GM19455 (cell line): ENCODE measurements at regions not wholly inside any gene's neighbourhood (a gene's known extent, or its start where the extent isn't known, plus 50 kb on each side); places are given as distances from the start of the nearest gene placed in this dataset.

ENCODE experiments used
- ATAC-seq: cut with Tn5 transposase; IDR thresholded peaks from one replicate; pipeline ENCODE4 v1.9.1; 2021; ENCODE audit not compliant: unreplicated experiment

DNA sequence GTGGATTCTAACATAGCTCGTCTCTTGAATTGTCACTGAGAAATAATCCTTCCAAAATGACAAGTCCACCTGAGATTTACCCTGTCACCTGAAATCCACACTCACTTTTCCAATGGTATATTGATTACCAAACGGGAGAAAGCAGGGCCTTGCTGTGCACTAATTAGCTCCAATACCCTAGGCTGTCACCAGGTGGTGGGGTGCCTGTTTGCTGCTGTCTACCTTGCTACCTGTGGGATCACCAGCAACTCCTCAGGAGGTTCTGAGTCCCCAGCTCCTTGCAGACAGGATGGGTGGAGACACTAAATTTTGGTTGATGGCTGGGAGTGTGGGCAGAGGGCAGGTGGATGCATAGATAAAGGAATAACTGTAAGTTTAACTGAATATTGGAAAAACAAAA is 237.2 kb upstream of the ZNF32 start:
- no peak for ATAC-seq

DNA sequence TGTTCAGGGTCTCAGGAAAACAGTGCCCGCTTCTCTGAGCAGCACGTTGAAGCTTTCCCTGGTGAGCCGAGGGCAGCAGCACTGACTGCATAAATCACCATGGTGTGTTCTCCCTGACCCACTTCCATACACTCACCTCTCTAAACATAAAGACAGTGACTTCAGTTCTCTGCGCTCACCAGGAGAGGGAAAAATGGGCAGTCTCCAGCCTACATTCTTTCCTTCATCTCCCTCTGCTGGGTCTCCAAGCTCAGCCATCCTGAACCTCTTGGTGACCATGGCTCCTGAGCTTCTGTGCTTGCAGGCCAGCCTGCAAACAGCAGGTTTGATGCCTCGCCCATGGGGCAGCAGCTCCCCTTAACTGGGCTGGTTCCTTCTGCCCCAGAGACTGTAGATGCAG is 236.6 kb upstream of the ZNF32 start:
- no peak for ATAC-seq

DNA sequence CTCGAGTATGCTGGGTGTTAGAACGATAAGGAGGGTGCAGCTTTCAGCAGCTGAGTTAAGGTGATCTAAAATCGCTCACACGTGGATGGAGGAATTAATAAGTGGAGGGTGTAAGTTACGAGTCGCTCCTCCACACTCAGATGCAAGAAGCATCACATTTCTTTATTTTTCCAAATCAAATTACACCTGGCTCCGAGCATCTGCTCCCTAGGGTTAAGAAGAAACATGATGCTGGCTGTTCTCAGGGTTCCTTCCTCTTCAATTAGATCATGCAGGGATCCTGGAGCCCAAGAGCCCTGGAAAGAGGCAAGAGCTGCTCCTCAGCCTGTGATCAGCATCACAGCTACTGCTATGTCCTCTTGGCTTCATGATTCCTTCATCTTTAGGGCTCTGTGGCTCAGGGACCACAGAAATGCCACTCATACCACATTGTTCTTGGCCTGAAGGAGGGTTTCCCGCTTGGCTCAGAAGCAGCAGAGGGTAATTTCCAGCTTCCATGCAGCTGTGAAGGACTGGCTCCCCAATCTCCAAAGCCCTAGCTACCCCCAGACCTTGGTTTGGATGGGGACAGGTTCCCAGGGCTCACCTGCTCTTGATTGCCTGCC is 235.9 kb upstream of the ZNF32 start:
- ATAC-seq, result no peak

DNA sequence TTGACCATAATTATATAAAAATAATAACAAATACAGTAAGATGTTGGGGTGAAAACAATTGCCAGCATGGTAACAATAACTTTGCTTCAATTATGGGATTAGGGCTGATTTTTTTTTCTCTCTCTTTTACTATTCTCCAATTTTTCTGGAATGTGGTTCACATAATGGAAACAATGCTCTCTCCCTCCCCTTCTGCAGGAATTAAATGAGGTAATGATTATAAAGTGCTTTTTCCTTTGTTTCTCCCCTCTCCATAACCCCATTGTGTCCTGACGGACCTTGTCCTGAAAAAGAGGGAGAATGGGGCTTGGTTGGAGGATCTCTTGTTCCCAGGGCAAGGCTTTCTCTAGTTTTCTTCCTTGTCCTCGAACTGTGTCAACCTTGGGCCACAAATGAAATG is 234.0 kb upstream of the ZNF32 start:
- ATAC-seq, result no peak

DNA sequence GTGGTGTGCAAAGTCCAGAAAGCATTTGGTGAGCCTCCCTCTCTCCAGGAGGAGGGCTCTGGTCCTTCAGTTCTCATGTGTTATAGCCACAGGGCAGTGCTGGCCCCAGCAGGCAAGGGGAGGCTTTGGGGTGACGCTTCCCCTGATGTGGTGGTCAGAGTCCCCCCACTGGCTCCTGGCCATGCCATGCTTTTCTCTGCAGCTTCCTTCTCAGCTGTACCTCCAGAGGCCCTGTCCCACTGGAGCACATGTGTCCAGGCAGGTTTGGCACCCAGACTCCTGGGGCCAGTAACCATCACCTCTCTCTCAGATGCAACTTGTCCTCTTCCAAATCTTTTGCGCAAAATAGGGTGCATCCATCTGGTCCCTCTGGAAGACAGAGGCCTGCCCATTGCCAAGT is 233.0 kb upstream of the ZNF32 start:
- ATAC-seq, result no peak

DNA sequence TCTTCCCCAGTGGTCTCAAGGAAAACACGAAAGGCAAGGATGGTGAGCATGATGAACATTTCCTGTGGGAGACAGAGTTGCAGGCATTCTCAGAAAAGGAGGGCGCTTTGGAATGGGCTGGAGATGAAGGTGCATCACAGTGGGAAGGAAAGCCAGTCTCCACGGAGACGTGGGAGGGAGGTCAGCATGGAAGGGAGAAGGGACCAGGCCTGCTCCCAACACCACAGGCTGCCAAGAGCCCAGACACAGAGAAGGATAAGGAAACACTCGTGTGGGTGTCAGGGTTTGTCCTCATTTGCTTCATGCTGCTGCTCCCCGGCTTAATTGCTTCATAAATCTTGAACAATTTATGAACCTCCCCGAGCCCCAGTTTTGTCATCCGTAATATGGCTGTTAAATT is 231.5 kb upstream of the ZNF32 start:
- no peak for ATAC-seq

DNA sequence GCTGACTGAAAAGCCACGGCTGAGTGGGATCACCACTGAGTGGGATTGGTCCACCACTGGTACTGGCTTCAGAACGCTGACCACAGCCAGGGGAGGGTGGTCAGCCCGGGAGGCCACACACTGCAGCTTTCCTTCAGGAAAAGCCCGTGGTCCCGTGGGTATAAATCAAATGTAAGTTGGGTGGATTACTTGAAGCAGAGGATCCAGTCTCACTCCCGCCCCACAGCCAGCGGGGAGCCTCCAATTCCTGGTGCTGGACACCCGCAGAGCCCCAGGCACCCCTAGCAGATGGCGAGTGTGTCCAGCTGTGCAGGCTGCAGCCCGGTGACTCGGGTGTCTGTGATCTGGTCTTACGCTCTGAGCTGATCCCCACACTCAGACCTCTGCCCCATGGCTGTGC is 231.1 kb upstream of the ZNF32 start:
- no peak for ATAC-seq

DNA sequence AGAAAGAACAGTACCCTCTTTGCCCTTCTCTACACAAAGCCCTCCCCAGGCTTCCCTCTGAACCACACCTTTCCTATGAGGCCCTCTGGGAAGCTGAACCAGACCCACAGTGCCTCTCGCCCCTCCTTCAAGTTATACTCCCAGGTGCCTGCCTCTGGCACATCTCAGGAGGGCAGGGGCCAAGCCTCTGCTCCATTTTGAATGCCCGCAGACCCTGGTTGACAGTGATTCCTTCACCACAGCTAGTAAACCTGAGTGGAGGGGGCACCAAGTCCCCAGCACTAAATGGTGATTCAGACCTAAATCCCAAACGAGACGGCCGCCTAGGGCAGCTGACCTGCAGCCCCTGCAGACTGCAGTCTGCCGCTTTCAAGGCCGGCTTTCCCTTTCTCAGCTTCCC is 230.5 kb upstream of the ZNF32 start:
- no peak for ATAC-seq

DNA sequence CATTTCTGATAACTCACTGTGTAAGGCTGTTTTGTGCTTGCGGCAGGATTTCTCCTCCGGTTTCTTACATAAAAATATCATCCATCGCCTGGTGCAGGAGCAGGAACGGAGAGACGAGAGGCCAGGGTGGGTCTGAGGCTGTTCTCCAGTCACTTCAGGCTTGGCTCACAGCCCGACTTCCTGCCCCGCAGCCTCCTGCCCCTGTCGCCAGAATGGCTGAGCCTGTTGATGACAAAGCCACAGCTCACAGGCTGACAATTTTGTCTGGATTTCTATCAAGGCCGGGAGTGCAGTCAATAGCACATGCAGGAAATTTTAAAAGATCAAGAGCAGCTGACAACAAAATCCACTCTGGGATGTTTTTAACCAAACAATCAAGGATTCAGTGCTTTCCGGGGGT is 229.7 kb upstream of the ZNF32 start:
- ATAC-seq, result no peak

DNA sequence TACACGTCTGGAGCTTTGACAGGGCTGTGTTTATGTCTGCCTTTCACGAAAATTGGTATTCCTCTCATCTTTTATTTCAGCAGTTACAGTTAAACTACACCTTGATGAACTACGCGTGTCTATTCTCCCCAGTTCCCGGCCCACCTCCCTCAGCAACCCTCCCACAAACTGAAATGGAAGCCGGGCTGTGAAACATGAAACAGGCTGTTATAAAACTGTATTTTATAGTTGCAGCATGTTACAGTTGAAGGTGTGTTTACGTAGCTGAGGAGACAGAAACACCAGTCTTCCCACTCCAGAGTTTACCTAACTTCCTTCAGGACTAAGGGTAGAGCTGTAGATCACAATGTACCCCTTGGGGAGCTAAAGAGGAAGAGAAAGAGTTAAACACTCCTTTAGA is 228.3 kb upstream of the ZNF32 start:
- no peak for ATAC-seq

DNA sequence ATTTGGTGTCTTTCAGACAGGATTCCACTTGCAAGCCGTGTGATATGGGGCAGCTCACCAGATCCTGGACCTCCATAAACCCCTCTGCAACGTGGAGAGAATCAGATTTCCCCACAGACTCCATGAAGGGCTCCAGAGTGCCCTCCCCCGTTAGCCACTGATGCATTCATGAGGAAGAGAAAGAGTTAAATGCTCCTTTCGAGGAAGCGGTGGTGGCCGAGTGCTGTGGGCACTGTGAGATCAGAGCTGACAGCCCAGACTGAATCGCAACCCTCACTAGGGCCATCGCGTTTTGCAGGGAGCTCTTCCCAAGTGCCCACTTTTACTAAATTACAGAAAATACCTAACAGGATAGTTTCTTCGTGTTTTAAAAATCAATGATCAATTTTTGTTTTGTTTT is 226.3 kb upstream of the ZNF32 start:
- no peak for ATAC-seq

DNA sequence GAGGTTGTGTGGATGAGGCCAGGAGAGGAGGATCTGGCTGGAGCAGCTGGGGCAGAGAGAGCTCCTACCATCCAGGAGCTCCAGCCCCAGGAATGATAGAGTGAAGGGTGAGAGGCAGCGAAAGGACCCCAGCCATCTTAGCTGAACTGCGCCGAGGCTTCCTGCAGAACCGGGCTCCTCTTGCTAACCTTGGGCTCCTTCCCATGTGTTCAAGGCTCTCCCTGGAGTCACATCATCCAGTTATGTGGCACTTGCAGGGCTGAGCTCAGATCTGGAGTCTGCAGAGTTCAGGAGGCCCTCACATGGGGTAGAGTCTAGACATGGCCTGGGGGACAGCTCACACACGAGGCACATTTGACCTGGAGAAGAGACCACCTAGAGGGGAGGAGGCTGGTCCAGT is 225.0 kb upstream of the ZNF32 start:
- no peak for ATAC-seq

DNA sequence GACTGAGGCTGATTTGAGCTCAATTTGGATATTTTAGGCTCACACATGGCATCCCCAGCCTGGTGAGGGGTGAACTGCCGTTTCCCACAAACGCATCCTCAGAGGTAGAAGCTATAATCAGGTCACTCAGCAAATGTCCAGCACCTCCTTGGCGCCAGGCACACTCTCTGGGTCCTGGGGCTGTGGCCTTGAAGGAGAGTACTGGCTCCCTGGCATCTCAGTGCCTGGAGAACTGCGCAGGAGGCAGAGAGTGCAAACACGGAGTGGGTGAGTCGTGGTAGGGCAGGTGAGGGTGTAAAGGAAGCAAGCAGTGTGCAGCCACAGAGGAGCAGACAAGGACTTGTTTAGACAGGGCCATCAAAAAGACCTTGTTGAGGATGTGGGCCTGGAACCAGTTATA is 224.0 kb upstream of the ZNF32 start:
- ATAC-seq, result no peak

DNA sequence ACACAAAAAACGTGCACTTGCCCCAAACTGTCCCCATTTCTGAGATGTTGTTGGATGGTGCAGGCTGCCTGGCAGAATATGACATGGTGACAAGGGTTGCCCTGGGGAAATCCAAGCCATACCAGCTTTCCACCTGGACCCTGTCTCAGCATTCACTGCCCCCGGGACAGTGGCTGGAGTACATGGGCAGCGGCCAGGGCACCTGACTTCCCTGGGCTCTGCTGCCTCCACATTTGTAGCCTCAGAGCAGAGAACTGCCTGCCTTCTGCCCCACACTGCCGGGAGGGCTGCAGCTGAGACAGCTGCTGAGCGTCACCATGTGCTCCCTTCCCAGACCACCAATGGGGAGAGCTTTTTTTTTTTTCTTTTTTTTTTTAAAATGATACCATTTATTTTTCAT is 222.9 kb upstream of the ZNF32 start:
- no peak for ATAC-seq

DNA sequence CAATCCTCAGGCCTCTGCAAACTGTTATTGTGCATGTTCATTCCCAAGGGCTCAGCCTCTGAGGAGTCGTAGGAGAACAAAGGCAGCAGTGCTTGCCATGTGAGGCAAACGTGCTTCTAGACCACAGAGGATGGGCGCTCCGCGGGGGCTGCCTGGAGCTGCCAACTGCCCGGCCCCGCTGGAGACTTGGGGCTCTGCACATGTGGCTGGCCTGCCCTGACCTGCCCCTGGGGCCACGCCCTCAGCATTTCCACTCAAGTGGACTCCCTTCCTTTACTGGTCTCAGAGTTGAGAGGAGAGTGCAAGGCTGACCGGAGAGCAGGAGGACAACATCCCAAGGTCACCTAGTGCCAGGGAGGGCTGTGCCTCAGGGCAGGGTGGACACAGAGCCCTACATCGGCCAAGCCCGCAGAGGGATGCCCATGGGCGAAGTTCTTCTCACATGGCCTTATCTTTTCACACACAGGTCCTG is 222.3 kb upstream of the ZNF32 start:
- no peak for ATAC-seq

DNA sequence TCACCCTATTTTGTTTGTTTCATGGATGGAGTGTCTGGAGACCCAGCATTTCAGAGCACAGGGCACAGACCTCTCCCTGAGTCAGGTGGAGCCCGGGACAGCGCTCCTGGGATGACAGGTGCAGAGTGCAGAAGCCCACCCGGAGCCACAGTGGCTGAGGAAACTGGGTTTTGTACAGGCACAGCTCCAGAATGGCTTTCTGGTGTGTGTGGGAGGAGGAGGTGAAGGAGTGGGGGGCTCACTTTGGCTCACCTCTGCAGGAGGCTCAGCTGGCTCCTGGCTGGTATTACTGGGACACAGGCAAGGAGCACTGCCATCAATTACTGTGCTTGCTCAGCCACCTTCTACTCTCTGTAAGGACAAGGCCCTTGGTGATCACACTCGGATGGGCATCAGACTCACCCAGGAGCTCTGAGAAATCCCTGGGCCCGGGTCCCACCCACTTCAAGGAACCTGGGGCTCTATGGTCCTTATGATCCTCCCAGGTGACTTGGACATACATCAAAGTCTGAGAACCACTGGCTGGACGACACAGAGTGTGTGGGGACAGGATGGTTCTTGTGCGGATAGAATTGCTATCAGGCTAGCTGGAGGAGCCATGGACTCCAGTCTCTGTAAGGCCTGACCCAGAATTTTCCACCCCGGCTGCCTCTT is 221.1 kb upstream of the ZNF32 start:
- ATAC-seq, result no peak

DNA sequence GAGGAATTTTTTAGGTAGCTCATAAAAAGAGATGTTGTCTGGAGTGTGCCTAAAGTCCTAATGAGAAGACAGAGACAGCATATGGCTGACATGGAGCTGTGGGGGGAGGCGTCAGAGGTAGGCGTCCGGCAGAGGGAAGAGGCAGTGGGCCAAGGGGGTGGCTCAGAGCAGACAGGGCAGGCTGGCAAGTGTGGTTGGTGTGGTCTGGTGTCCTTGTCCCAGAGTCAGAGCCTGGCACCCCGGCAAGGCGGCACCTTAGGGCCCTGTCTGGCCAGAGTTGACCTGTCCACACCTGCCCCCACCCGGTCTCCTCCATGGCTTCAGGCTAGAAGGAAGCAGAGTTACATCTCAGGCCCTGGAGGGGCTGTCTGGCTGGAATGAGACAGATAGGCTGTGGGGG is 220.3 kb upstream of the ZNF32 start:
- ATAC-seq, result no peak

DNA sequence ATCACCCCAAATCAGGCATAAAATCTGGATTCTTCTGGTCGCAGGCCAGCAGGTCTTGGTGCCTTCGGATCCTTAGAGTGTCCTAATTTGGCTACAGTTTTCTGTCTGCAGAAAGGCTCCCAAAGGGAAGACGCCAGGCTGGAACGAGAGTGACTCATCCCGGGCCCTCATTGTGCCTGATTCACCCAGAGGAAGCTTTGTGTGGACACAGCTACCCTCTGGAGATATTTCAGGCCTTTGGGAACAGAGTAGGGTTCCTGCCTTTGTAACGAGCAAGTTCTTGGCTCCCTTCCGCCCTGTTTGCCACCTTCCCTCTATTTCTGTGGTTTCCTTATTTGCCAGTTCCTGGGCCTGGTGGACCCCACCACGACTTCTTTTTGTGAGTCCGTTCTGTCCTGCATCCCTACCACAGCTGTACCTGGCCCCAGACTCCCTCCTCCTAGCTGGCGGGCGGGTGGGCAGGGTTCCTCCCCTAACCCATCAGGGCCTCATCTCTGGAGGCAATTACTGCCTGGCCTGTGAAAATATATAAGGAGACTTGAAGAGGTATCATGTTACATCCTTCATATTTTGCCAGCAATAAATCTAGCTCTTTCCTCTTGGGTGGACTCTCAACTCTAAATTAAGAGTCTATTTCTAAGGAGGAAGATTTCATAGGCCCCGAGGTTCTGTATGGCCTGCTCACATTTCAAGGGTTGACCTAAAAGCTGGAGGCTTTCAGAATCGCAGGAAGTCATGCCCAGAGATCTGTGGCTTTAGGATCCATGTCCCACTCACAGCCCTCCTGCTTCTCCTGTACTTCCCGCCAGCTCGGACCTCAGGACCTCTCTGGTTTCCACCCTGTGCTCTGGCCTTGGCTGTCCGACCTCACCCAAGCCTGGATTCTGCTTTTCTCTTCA is 219.2 kb upstream of the ZNF32 start:
- ATAC-seq, result no peak

DNA sequence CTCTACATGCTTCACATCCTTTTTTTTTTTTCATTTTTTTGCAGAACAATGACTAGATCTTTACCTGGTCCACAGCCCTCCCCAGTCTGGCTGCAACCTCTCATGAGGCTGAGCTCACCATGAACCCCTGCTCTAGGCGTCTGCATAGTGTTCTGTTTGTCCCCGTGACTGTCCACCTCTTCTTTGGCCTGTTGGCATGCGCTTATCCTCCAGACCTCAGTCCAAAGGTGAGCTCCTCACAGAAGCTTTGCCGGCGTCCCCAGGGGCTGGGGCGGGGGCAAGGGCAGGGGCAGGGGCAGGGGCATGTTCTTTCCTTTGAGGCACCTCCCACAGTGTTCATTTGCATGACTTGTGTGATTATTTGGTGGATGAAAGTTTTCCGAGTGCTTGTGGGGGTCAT is 218.4 kb upstream of the ZNF32 start:
- no peak for ATAC-seq

DNA sequence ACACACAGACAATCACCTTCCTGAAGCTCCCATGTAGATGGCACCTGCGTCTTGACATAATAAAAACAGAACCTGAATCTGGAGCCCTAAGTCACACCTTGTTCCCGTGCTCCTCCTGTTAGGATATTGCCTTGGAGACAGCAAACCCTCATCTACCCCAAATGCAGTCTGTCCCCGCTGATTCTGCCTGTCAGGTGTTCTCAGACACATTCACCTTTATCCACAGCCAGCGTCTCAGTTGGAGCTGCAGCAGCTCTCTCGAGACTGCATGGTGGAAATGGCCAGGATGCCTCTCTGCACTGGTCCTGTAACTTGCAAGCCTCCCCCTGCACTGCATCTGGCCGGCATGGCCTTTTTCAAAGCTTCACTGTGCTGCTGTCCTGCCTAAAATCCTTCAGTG is 218.0 kb upstream of the ZNF32 start:
- no peak for ATAC-seq

DNA sequence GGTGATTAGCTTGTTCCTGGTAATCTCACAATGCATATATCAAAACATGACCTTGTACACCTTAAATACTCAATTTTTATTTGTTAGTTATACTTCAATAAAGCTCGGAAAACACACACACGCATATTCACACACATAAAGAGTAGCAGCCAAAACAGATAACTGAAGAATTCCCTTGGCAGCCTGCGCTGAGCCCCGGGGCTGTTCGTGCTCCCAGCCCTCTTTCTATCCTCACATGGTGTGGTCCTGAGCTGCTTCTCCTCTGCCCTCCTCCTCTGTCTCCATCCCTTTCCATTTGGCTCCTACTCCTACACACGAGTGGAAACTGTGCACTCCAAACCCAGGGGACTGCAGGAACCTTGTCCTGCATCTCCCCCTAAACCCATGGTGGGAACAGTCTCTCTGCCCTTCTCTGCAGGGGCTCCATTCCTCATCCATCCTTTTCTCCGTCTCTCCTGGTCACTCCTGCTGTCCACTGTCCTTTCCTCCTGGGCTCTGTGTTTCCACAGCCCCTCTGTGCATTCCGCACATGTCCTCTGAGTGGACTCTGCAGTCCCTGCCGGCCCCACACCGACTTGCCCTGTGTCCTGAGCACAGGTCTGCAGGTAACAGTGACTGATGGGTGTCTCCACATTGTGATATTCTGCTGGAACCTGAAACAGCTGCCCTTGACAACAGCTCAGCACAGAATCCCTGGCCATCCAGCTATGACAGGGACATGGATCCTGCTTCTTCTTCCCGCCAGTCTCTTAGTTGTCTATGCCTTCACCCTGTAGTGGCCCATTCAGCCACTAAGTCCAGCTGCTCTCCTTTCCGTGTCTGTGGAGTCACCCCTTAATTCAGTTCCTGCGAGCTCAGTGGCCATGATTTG is 216.8 kb upstream of the ZNF32 start:
- no peak for ATAC-seq
